D721Med (cell line): ENCODE measurements at regions not wholly inside any gene's neighbourhood (a gene's known extent, or its start where the extent isn't known, plus 50 kb on each side); places are given as distances from the start of the nearest gene placed in this dataset.

Experiments used
- DNase-seq: peaks from one replicate; pipeline ENCODE4 v3.0.0; 2011; ENCODE audit warnings: low spot score; ENCODE audit not compliant: insufficient read length
- FAIRE-seq: peaks from 2 replicates; lab custom pipeline; 2011; peaks lifted over from hg19 to GRCh38; lab: Jason Lieb, UNC
- CTCF ChIP-seq: IDR thresholded peaks from 2 replicates; pipeline ENCODE4 v1.5.1; 2012; ENCODE audit warnings: mild to moderate bottlenecking, control low read depth; ENCODE audit not compliant: insufficient read depth; ENCODE audit errors: missing control alignments

GRCh38 chr6:125365230-125365629 lies 63.5 kb upstream of the HDDC2 start:
- no peak for TF ChIP-seq CTCF
- DNase-seq: no peak
- FAIRE-seq: no peak

DNA sequence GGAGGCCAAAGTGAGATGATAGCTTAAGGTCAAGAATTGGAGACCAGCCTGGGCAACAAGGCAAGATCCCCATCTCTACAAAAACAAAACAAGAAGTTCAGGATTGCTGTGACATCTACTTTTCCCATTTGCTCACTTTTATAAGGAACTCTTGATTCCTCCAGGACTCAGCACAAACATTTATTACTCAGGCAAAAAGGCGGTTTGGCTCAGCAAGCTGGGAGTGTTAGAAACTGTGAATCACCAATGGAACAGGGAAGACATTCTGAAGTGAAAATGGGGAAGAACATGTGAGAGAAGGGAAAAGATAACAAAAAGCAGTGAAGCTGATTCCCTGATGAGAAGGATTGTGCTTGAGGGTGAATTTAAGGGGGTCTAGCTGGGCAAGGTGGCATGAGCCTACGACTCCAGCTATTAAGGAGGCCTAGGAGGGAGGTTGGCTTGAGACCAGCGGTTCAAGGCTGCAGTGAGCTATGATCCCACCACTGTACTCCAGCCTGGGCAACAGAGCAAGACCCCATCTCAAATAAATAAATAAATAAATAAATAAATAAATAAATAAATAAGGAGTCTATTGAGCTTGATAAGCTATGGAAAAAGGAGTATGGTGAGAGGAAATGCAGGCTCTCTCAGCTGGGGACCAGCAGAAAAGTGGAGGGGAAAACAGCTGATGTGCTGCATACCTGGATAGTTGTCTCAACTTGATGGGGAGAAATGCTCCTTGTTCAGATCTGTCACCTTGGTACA lies 65.4 kb upstream of the HDDC2 start:
- no peak for TF ChIP-seq CTCF
- DNase-seq (no peak), FAIRE-seq (no peak)

GRCh38 chr6:125370343-125370742 lies 68.6 kb upstream of the HDDC2 start:
- TF ChIP-seq CTCF: no peak
- no peak for DNase-seq
- no peak for FAIRE-seq

DNA sequence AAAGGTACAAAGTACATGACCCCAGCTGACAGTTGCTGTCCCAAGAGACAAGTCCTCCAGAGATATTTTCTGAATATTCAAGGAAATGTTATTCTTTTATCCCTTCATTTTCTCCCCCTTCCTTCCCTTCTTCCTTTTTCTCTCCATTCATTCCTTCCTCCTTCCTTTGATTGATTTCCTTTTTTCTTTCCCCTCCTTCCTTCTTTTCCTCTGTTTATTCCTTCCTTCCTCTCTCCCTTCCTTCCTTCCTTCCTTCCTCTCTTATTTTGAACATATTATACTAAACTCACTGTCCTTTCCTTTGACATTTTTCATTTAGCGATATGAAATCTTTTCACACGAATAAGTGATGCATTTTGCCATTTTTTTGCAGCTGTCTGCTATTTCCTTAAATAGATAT lies 73.2 kb upstream of the HDDC2 start:
- no peak for FAIRE-seq
- no peak for TF ChIP-seq CTCF
- no peak for DNase-seq

GRCh38 chr6:125375821-125376220 lies 74.1 kb upstream of the HDDC2 start:
- no peak for DNase-seq
- no peak for TF ChIP-seq CTCF
- FAIRE-seq: no peak

DNA sequence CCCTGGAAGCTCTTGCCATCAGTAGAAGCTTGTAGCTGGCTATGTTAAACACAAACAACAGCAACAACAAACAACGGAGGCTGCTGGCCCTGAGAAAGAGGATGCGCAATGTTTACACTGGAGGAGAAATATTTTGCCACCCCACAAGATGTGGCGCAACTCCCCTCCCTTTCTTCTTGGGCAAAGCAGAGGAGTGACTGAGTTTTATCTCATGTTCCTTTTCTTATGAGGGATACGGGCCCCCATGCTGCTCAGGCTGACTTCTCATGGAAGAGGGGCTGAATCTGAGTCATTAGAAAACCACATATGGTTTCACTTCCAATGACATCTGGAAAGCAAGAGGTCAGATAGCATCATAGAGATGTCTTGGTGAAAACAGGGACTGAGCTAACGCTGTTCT lies 75.9 kb upstream of the HDDC2 start:
- DNase-seq (no peak), FAIRE-seq (no peak)
- TF ChIP-seq CTCF: no peak

DNA sequence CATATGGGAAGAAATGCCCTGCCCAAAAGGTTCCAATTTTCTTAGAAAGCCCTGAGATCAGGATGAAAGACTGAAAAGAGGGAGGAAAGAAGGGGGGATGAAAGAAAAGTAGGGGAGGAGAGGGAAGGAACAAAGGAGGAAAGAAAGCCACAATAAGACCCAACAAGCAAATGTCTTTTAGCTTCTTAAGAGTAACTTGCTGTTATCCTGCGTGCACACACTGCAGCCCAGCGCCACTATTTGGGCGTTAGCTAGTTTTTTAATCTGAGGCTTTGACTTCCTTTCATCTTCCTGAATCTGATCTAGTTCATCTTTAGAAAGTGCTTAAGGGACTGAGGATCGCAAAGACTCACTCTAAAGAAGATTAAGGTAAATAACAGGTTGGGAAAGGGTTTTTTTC lies 77.4 kb upstream of the HDDC2 start:
- FAIRE-seq: no peak
- no peak for TF ChIP-seq CTCF
- no peak for DNase-seq
